K562 (cell line): ENCODE measurements at regions not wholly inside any gene's neighbourhood (a gene's known extent, or its start where the extent isn't known, plus 50 kb on each side); places are given as distances from the start of the nearest gene placed in this dataset.
A peak's percentile ranks its signal among the peaks of the same experiment; 100 is the strongest.

Experiments used
- ZNF79 ChIP-seq: fragments of 250-450 bp; sonication (Bioruptor Pico); IDR thresholded peaks from 2 replicates; pipeline ENCODE4 v1.4.0; 2020; ENCODE audit warnings: low read depth, mild to moderate bottlenecking, moderate library complexity
- TF ChIP-seq, protein P1 (sequence below): fragments of 450-650 bp; IDR thresholded peaks from 2 replicates; pipeline ENCODE4 v1.6.1; 2016; ENCODE audit warnings: mild to moderate bottlenecking, moderate library complexity
- TF ChIP-seq, protein P2 (sequence below): fragments of 200-600 bp; sonication (generic); IDR thresholded peaks from one replicate; pipeline ENCODE4 v1.6.1; 2012; ENCODE audit warnings: mild to moderate bottlenecking, low read depth, low read length, inconsistent platforms

DNA sequence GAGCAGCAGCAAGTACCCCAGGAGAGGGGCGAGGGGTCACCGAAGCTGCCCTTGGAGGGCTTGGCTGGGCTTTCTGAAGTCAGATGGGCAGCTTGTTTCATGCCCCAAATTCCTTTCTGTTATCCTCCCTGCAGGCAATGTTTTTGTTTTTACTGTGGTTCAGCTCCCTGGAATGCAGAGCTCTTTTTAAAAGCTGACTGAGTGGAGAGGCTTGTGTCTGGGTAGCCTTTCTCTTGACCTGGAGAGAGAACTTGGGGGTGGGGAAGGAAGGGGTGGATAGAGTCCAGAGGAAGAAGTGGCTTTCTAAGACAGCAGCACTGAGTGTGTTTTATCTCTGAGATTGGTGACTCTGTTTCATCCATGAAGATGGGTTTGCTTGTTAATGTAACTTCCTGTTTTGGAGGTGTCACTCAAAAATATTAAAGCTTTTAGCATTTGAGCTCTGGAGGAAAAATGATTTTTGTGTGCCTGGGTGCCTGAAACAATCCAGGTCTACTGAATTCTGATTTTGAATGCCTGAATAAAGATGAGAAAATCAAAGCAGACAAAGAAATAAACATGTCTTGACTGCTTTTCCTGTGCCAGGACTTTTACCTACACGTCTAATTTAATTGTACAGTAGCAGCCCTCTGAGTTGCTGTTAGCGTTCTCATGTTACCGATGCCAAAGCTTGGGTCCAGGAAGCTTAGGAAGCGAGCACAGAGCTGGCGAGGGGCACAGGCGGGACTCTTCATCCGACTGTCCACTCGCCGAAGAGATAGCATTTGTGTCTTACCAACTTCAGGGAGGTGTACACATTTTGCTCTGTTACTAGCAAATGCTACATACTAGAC, 78.2 kb upstream of the EEF1E1 start (continued):
- TF ChIP-seq, protein P1, sequence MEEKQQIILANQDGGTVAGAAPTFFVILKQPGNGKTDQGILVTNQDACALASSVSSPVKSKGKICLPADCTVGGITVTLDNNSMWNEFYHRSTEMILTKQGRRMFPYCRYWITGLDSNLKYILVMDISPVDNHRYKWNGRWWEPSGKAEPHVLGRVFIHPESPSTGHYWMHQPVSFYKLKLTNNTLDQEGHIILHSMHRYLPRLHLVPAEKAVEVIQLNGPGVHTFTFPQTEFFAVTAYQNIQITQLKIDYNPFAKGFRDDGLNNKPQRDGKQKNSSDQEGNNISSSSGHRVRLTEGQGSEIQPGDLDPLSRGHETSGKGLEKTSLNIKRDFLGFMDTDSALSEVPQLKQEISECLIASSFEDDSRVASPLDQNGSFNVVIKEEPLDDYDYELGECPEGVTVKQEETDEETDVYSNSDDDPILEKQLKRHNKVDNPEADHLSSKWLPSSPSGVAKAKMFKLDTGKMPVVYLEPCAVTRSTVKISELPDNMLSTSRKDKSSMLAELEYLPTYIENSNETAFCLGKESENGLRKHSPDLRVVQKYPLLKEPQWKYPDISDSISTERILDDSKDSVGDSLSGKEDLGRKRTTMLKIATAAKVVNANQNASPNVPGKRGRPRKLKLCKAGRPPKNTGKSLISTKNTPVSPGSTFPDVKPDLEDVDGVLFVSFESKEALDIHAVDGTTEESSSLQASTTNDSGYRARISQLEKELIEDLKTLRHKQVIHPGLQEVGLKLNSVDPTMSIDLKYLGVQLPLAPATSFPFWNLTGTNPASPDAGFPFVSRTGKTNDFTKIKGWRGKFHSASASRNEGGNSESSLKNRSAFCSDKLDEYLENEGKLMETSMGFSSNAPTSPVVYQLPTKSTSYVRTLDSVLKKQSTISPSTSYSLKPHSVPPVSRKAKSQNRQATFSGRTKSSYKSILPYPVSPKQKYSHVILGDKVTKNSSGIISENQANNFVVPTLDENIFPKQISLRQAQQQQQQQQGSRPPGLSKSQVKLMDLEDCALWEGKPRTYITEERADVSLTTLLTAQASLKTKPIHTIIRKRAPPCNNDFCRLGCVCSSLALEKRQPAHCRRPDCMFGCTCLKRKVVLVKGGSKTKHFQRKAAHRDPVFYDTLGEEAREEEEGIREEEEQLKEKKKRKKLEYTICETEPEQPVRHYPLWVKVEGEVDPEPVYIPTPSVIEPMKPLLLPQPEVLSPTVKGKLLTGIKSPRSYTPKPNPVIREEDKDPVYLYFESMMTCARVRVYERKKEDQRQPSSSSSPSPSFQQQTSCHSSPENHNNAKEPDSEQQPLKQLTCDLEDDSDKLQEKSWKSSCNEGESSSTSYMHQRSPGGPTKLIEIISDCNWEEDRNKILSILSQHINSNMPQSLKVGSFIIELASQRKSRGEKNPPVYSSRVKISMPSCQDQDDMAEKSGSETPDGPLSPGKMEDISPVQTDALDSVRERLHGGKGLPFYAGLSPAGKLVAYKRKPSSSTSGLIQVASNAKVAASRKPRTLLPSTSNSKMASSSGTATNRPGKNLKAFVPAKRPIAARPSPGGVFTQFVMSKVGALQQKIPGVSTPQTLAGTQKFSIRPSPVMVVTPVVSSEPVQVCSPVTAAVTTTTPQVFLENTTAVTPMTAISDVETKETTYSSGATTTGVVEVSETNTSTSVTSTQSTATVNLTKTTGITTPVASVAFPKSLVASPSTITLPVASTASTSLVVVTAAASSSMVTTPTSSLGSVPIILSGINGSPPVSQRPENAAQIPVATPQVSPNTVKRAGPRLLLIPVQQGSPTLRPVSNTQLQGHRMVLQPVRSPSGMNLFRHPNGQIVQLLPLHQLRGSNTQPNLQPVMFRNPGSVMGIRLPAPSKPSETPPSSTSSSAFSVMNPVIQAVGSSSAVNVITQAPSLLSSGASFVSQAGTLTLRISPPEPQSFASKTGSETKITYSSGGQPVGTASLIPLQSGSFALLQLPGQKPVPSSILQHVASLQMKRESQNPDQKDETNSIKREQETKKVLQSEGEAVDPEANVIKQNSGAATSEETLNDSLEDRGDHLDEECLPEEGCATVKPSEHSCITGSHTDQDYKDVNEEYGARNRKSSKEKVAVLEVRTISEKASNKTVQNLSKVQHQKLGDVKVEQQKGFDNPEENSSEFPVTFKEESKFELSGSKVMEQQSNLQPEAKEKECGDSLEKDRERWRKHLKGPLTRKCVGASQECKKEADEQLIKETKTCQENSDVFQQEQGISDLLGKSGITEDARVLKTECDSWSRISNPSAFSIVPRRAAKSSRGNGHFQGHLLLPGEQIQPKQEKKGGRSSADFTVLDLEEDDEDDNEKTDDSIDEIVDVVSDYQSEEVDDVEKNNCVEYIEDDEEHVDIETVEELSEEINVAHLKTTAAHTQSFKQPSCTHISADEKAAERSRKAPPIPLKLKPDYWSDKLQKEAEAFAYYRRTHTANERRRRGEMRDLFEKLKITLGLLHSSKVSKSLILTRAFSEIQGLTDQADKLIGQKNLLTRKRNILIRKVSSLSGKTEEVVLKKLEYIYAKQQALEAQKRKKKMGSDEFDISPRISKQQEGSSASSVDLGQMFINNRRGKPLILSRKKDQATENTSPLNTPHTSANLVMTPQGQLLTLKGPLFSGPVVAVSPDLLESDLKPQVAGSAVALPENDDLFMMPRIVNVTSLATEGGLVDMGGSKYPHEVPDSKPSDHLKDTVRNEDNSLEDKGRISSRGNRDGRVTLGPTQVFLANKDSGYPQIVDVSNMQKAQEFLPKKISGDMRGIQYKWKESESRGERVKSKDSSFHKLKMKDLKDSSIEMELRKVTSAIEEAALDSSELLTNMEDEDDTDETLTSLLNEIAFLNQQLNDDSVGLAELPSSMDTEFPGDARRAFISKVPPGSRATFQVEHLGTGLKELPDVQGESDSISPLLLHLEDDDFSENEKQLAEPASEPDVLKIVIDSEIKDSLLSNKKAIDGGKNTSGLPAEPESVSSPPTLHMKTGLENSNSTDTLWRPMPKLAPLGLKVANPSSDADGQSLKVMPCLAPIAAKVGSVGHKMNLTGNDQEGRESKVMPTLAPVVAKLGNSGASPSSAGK, result no peak
- TF ChIP-seq ZNF79 (CRISPR knock-in tag), result peak; percentile 84
- TF ChIP-seq, protein P2, sequence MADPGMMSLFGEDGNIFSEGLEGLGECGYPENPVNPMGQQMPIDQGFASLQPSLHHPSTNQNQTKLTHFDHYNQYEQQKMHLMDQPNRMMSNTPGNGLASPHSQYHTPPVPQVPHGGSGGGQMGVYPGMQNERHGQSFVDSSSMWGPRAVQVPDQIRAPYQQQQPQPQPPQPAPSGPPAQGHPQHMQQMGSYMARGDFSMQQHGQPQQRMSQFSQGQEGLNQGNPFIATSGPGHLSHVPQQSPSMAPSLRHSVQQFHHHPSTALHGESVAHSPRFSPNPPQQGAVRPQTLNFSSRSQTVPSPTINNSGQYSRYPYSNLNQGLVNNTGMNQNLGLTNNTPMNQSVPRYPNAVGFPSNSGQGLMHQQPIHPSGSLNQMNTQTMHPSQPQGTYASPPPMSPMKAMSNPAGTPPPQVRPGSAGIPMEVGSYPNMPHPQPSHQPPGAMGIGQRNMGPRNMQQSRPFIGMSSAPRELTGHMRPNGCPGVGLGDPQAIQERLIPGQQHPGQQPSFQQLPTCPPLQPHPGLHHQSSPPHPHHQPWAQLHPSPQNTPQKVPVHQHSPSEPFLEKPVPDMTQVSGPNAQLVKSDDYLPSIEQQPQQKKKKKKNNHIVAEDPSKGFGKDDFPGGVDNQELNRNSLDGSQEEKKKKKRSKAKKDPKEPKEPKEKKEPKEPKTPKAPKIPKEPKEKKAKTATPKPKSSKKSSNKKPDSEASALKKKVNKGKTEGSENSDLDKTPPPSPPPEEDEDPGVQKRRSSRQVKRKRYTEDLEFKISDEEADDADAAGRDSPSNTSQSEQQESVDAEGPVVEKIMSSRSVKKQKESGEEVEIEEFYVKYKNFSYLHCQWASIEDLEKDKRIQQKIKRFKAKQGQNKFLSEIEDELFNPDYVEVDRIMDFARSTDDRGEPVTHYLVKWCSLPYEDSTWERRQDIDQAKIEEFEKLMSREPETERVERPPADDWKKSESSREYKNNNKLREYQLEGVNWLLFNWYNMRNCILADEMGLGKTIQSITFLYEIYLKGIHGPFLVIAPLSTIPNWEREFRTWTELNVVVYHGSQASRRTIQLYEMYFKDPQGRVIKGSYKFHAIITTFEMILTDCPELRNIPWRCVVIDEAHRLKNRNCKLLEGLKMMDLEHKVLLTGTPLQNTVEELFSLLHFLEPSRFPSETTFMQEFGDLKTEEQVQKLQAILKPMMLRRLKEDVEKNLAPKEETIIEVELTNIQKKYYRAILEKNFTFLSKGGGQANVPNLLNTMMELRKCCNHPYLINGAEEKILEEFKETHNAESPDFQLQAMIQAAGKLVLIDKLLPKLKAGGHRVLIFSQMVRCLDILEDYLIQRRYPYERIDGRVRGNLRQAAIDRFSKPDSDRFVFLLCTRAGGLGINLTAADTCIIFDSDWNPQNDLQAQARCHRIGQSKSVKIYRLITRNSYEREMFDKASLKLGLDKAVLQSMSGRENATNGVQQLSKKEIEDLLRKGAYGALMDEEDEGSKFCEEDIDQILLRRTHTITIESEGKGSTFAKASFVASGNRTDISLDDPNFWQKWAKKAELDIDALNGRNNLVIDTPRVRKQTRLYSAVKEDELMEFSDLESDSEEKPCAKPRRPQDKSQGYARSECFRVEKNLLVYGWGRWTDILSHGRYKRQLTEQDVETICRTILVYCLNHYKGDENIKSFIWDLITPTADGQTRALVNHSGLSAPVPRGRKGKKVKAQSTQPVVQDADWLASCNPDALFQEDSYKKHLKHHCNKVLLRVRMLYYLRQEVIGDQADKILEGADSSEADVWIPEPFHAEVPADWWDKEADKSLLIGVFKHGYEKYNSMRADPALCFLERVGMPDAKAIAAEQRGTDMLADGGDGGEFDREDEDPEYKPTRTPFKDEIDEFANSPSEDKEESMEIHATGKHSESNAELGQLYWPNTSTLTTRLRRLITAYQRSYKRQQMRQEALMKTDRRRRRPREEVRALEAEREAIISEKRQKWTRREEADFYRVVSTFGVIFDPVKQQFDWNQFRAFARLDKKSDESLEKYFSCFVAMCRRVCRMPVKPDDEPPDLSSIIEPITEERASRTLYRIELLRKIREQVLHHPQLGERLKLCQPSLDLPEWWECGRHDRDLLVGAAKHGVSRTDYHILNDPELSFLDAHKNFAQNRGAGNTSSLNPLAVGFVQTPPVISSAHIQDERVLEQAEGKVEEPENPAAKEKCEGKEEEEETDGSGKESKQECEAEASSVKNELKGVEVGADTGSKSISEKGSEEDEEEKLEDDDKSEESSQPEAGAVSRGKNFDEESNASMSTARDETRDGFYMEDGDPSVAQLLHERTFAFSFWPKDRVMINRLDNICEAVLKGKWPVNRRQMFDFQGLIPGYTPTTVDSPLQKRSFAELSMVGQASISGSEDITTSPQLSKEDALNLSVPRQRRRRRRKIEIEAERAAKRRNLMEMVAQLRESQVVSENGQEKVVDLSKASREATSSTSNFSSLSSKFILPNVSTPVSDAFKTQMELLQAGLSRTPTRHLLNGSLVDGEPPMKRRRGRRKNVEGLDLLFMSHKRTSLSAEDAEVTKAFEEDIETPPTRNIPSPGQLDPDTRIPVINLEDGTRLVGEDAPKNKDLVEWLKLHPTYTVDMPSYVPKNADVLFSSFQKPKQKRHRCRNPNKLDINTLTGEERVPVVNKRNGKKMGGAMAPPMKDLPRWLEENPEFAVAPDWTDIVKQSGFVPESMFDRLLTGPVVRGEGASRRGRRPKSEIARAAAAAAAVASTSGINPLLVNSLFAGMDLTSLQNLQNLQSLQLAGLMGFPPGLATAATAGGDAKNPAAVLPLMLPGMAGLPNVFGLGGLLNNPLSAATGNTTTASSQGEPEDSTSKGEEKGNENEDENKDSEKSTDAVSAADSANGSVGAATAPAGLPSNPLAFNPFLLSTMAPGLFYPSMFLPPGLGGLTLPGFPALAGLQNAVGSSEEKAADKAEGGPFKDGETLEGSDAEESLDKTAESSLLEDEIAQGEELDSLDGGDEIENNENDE, result no peak
